HEK293T (cell line): ENCODE measurements at regions not wholly inside any gene's neighbourhood (a gene's known extent, or its start where the extent isn't known, plus 50 kb on each side); places are given as distances from the start of the nearest gene placed in this dataset.

ENCODE experiments used
- BHLHE40 ChIP-seq: fragments of 450-650 bp; IDR thresholded peaks from 2 replicates; pipeline ENCODE4 v1.6.1; 2016; ENCODE audit warnings: mild to moderate bottlenecking, moderate library complexity, borderline replicate concordance
- FOXM1 ChIP-seq: fragments of 450-650 bp; IDR thresholded peaks from 2 replicates; pipeline ENCODE4 v1.6.1; 2017; ENCODE audit warnings: mild to moderate bottlenecking, borderline replicate concordance
- HDGF ChIP-seq: fragments of 450-650 bp; IDR thresholded peaks from 2 replicates; pipeline ENCODE4 v1.6.1; 2017; ENCODE audit warnings: antibody characterized with exemption, borderline replicate concordance
- L3MBTL2 ChIP-seq: fragments of 450-650 bp; conservative IDR thresholded peaks from 2 replicates; pipeline ENCODE4 v1.6.1; 2016; ENCODE audit warnings: mild to moderate bottlenecking
- SP1 ChIP-seq: fragments of 450-650 bp; IDR thresholded peaks from 2 replicates; pipeline ENCODE4 v1.6.1; 2017
- SUZ12 ChIP-seq: fragments of 450-650 bp; IDR thresholded peaks from 2 replicates; pipeline ENCODE4 v1.6.1; 2016; ENCODE audit warnings: mild to moderate bottlenecking

GRCh38 chr3:164526250-164526649 is 552.0 kb downstream of the SI start:
- TF ChIP-seq BHLHE40 (no peak), L3MBTL2 (no peak), HDGF (no peak), SUZ12 (no peak), FOXM1 (no peak), SP1 (no peak)
